NCI-H1092 (cell line): ENCODE measurements at regions not wholly inside any gene's neighbourhood (a gene's known extent, or its start where the extent isn't known, plus 50 kb on each side); places are given as distances from the start of the nearest gene placed in this dataset.
"Not testable (repeated sequence)": the region's sequence is repeated elsewhere in the genome, so short reads cannot be mapped to it uniquely, and the experiment has no call there.

Experiments used
- DNase-seq: peaks from one replicate; lab custom pipeline; 2025; lab: John Stamatoyannopoulos, UW

- no peak for DNase-seq
These were observed 143.7 kb upstream of the ZNF385D start for GRCh38 chr3:21894459-21895340.

- no peak for DNase-seq
These were observed 147.3 kb upstream of the ZNF385D start for GRCh38 chr3:21898316-21898715.

- DNase-seq = no peak
These were observed 150.5 kb upstream of the ZNF385D start for GRCh38 chr3:21901484-21901883.

GRCh38 chr3:21902956-21903355, 151.9 kb upstream of the ZNF385D start:
- no peak for DNase-seq

GRCh38 chr3:21909096-21909495, 158.1 kb upstream of the ZNF385D start:
- DNase-seq = no peak

- no peak for DNase-seq
These were observed 161.7 kb upstream of the ZNF385D start for GRCh38 chr3:21912711-21913110.

- DNase-seq = no peak
These were observed 162.8 kb upstream of the ZNF385D start for GRCh38 chr3:21913791-21914190.

GRCh38 chr3:21914451-21914850, 163.4 kb upstream of the ZNF385D start:
- DNase-seq = no peak

- DNase-seq = no peak
These were observed 168.4 kb upstream of the ZNF385D start for GRCh38 chr3:21919383-21919782.

GRCh38 chr3:21920421-21920861, 169.4 kb upstream of the ZNF385D start:
- DNase-seq = no peak

GRCh38 chr3:21923156-21923555, 172.1 kb upstream of the ZNF385D start:
- DNase-seq = not testable (repeated sequence)

GRCh38 chr3:21927261-21927660, 176.3 kb upstream of the ZNF385D start:
- no peak for DNase-seq

- no peak for DNase-seq
These were observed 183.6 kb upstream of the ZNF385D start for GRCh38 chr3:21934591-21934990.

- no peak for DNase-seq
These were observed 185.2 kb upstream of the ZNF385D start for GRCh38 chr3:21936207-21936606.

GRCh38 chr3:21938267-21938681, 187.3 kb upstream of the ZNF385D start:
- no peak for DNase-seq

GRCh38 chr3:21942328-21942727, 191.3 kb upstream of the ZNF385D start:
- no peak for DNase-seq

- no peak for DNase-seq
These were observed 193.2 kb upstream of the ZNF385D start for GRCh38 chr3:21944251-21944650.

GRCh38 chr3:21952856-21953255, 201.8 kb upstream of the ZNF385D start:
- DNase-seq = no peak

- DNase-seq = no peak
These were observed 203.7 kb upstream of the ZNF385D start for GRCh38 chr3:21954709-21955108.

GRCh38 chr3:21955406-21955805, 204.4 kb upstream of the ZNF385D start:
- no peak for DNase-seq

GRCh38 chr3:21960033-21960432, 209.0 kb upstream of the ZNF385D start:
- no peak for DNase-seq

GRCh38 chr3:21962456-21962855, 211.4 kb upstream of the ZNF385D start:
- DNase-seq = no peak

- not testable (repeated sequence) for DNase-seq
These were observed 215.4 kb upstream of the ZNF385D start for GRCh38 chr3:21966457-21966856.

- DNase-seq = no peak
These were observed 228.7 kb upstream of the ZNF385D start for GRCh38 chr3:21979706-21980105.
